ENCODE measurements at regions not wholly inside any gene's neighbourhood (a gene's known extent, or its start where the extent isn't known, plus 50 kb on each side); places are given as distances from the start of the nearest gene placed in this dataset.

- H3K4me1 ChIP-seq (ENCODE audit: control insufficient read depth in 2 of 3, insufficient read depth in 2 of 3, low read depth in 1 of 3, low read length in 3 of 3), result no peaks in the 10 kb centered on the region
- FAIRE-seq (no peak), DNase-seq (no peak)
- no peak overlapping the region for H3K27ac ChIP-seq (ENCODE audit: low read depth in 2 of 2, low read length in 2 of 2)
- H3K4me3 ChIP-seq (ENCODE audit: low read length in 3 of 3), result no peak overlapping the region
- H3K9ac ChIP-seq (ENCODE audit: low read length in 3 of 3), result no peak overlapping the region
- H3K36me3 ChIP-seq (ENCODE audit: control insufficient read depth in 2 of 3, insufficient read depth in 3 of 3, low read length in 3 of 3), result no peaks in the 10 kb centered on the region
- no peak for TF ChIP-seq CTCF (IDR thresholded peaks at IDR 0.05; ENCODE audit: borderline replicate concordance, extremely low read depth, insufficient read depth)
- intact Hi-C loops (cut with DNase I), result no loop called here
- H3K9me3 ChIP-seq (ENCODE audit: control insufficient read depth in 2 of 3, insufficient read depth in 1 of 3, low read length in 3 of 3), result peaks cover 0 to 3% (median 0%) of the 10 kb centered on the region in 3 donors
- no peaks in the 10 kb centered on the region for H3K27me3 ChIP-seq (ENCODE audit: control insufficient read depth, insufficient read depth, low read length)
These were observed 115.4 kb upstream of the ADO start for GRCh38 chr10:62688971-62689700.

- Histone ChIP-seq H3K9me3 (ENCODE audit: control insufficient read depth in 2 of 3, insufficient read depth in 1 of 3, low read length in 3 of 3) (peaks cover 0 to 3% (median 0%) of the 10 kb centered on the region in 3 donors), H3K36me3 (ENCODE audit: control insufficient read depth in 2 of 3, insufficient read depth in 3 of 3, low read length in 3 of 3) (no peaks in the 10 kb centered on the region), H3K4me3 (ENCODE audit: low read length in 3 of 3) (no peak overlapping the region), H3K27ac (ENCODE audit: low read depth in 2 of 2, low read length in 2 of 2) (no peak overlapping the region), H3K9ac (ENCODE audit: low read length in 3 of 3) (no peak overlapping the region), H3K4me1 (ENCODE audit: control insufficient read depth in 2 of 3, insufficient read depth in 2 of 3, low read depth in 1 of 3, low read length in 3 of 3) (no peaks in the 10 kb centered on the region), H3K27me3 (ENCODE audit: control insufficient read depth, insufficient read depth, low read length) (no peaks in the 10 kb centered on the region)
- peak in 2 of 5 donors; percentile 16 to 58 for DNase-seq
- FAIRE-seq, result no peak
- intact Hi-C loops (cut with DNase I), result no loop called here
- no peak for TF ChIP-seq CTCF (IDR thresholded peaks at IDR 0.05; ENCODE audit: borderline replicate concordance, extremely low read depth, insufficient read depth)
These were observed 114.8 kb upstream of the ADO start for GRCh38 chr10:62689712-62690111.

- H3K27ac ChIP-seq (ENCODE audit: low read depth in 2 of 2, low read length in 2 of 2), result no peak overlapping the region
- H3K9me3 ChIP-seq (ENCODE audit: control insufficient read depth in 2 of 3, insufficient read depth in 1 of 3, low read length in 3 of 3), result peaks cover 0 to 3% (median 0%) of the 10 kb centered on the region in 3 donors
- no peaks in the 10 kb centered on the region for H3K4me1 ChIP-seq (ENCODE audit: control insufficient read depth in 2 of 3, insufficient read depth in 2 of 3, low read depth in 1 of 3, low read length in 3 of 3)
- intact Hi-C loops (cut with DNase I), result no loop called here
- H3K9ac ChIP-seq (ENCODE audit: low read length in 3 of 3), result no peak overlapping the region
- no peak for FAIRE-seq
- no peaks in the 10 kb centered on the region for H3K36me3 ChIP-seq (ENCODE audit: control insufficient read depth in 2 of 3, insufficient read depth in 3 of 3, low read length in 3 of 3)
- no peaks in the 10 kb centered on the region for H3K27me3 ChIP-seq (ENCODE audit: control insufficient read depth, insufficient read depth, low read length)
- no peak for TF ChIP-seq CTCF (IDR thresholded peaks at IDR 0.05; ENCODE audit: borderline replicate concordance, extremely low read depth, insufficient read depth)
- DNase-seq, result no peak
- no peak overlapping the region for H3K4me3 ChIP-seq (ENCODE audit: low read length in 3 of 3)
These were observed 113.8 kb upstream of the ADO start for GRCh38 chr10:62690703-62691102.

All from kidney (tissue), 13 donors.